ENCODE measurements at regions not wholly inside any gene's neighbourhood (a gene's known extent, or its start where the extent isn't known, plus 50 kb on each side); places are given as distances from the start of the nearest gene placed in this dataset.

DNA sequence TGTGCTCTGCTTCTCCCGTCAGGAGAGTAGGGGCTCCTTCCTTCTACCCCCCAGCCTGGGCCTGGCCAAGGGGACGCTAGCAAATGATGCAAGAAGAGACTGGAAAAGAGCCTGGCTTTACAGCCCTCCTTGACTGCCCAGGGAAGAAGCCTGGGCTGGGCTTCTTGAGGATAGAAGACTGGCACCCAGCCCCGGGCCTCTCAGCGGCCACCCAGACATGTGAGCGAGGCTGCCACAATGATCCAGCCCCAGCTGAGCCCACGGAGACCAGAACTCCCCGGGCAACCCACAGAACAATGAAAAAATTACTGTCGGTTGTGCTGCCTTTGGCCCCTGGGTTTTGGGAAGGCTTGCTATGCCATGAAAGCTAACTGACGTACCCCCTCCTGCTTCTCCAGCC, 100.6 kb upstream of the PRR20G start:
- no peaks in the 10 kb centered on the region for H3K4me1 Mint-ChIP-seq (ENCODE audit: low read depth)
- no peak overlapping the region for H3K4me3 Mint-ChIP-seq (ENCODE audit: low read depth)
- no peak overlapping the region for H3K27ac Mint-ChIP-seq
- no peaks in the 10 kb centered on the region for H3K27me3 Mint-ChIP-seq (ENCODE audit: low read depth)
- H3K9me3 Mint-ChIP-seq: no peaks in the 10 kb centered on the region
- intact Hi-C loops (cut with micrococcal nuclease): no loop called here
- no peaks in the 10 kb centered on the region for H3K36me3 Mint-ChIP-seq (ENCODE audit: low read depth)
- DNase-seq (ENCODE audit: low spot score): no peak

DNA sequence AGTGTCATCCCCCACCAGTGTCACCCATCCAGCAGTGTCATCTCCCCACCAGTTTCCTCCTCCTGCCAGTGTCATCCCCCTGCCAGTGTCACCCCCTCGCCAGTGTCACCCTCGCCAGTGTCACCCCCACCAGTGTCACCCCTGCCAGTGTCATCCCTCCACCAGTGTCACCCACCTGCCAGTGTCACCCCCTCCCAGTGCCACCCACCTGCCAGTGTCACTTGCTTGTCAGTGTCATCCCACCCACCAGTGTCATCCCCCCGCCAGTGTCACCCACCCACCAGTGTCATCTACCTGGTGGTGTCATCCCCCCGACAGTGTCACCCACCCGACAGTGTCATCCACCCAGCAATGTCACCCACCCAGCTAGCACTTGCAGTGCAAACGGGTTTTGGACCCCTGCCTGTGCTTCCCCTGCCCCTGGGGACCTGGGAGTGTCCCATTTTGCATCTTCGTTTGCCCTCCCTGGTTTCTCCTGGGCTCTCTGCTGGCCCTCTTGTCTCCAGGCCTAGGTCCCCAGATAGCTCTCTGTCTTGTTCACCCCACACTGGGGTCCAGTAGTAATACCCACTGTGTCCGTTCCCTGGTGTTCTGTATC, 99.8 kb upstream of the PRR20G start:
- intact Hi-C loops (cut with micrococcal nuclease): no loop called here
- Mint-ChIP-seq H3K4me1 (ENCODE audit: low read depth) (no peaks in the 10 kb centered on the region), H3K27me3 (ENCODE audit: low read depth) (no peaks in the 10 kb centered on the region), H3K27ac (no peak overlapping the region), H3K9me3 (no peaks in the 10 kb centered on the region), H3K36me3 (ENCODE audit: low read depth) (no peaks in the 10 kb centered on the region), H3K4me3 (ENCODE audit: low read depth) (no peak overlapping the region)
- no peak for DNase-seq (ENCODE audit: low spot score)

DNA sequence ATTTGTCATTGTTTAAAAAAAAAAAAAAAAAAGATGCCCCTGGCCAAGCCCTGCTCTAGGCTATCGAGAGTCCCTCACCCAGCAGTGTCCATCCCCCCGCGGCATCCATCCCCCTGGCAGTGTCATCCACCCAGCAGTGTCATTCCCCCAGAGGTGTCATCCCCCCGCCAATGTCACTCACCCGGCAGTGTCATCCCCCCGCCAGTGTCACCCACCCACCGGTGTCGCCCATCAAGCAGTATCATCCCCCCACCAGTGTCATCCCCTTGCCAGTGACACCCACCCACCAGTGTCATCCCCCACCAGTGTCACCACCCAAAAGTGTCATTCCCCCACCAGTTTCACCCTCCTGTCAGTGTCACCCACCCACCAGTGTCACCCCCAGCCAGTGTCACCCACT, 99.3 kb upstream of the PRR20G start:
- H3K36me3 Mint-ChIP-seq (ENCODE audit: low read depth): no peaks in the 10 kb centered on the region
- no peak for DNase-seq (ENCODE audit: low spot score)
- H3K27ac Mint-ChIP-seq: no peak overlapping the region
- H3K4me3 Mint-ChIP-seq (ENCODE audit: low read depth): no peak overlapping the region
- intact Hi-C loops (cut with micrococcal nuclease): no loop called here
- no peaks in the 10 kb centered on the region for H3K4me1 Mint-ChIP-seq (ENCODE audit: low read depth)
- H3K27me3 Mint-ChIP-seq (ENCODE audit: low read depth): no peaks in the 10 kb centered on the region
- H3K9me3 Mint-ChIP-seq: no peaks in the 10 kb centered on the region

DNA sequence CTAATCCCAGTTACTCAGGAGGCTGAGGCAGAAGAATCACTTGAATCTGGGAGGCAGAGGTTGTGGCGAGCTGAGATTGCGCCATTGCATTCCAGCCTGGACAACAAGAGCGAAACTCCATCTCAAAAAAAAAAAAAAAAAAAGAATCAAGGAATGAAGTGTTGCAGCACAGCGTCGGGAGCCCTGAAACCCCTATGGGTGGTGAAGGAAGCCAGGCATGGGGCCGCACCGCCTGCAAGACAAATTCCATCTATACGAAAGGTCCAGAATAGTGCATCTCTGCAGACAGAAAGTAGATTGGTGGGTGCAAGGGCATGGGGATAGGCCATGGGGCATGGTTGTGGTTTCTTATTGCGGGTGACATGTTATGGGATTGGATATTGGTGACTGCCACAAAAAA, 98.6 kb upstream of the PRR20G start:
- no peak for DNase-seq (ENCODE audit: low spot score)
- Mint-ChIP-seq H3K27ac (no peak overlapping the region), H3K4me1 (ENCODE audit: low read depth) (no peaks in the 10 kb centered on the region), H3K4me3 (ENCODE audit: low read depth) (no peak overlapping the region), H3K36me3 (ENCODE audit: low read depth) (no peaks in the 10 kb centered on the region), H3K27me3 (ENCODE audit: low read depth) (no peaks in the 10 kb centered on the region), H3K9me3 (no peaks in the 10 kb centered on the region)
- intact Hi-C loops (cut with micrococcal nuclease): no loop called here

DNA sequence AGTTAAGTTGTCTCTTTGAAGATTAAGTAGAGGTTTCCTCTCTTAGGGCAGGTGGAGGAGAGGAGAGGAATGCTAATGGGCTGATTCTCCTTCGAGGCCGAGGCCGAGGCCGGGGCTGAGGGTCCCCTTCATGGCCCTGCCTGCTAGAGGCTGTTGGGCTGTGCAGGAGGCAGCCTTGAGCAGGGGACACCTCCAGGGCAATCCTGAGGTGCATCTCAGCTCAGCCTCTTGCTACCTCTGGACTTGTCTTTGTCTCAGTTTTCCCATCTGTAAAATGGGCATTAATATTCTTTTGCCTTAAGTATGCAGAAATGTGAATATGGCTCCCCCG, 97.7 kb upstream of the PRR20G start:
- Mint-ChIP-seq H3K4me1 (ENCODE audit: low read depth) (no peaks in the 10 kb centered on the region), H3K36me3 (ENCODE audit: low read depth) (no peaks in the 10 kb centered on the region), H3K9me3 (no peaks in the 10 kb centered on the region), H3K27ac (no peak overlapping the region), H3K4me3 (ENCODE audit: low read depth) (no peak overlapping the region), H3K27me3 (ENCODE audit: low read depth) (no peaks in the 10 kb centered on the region)
- intact Hi-C loops (cut with micrococcal nuclease): no loop called here
- no peak for DNase-seq (ENCODE audit: low spot score)

DNA sequence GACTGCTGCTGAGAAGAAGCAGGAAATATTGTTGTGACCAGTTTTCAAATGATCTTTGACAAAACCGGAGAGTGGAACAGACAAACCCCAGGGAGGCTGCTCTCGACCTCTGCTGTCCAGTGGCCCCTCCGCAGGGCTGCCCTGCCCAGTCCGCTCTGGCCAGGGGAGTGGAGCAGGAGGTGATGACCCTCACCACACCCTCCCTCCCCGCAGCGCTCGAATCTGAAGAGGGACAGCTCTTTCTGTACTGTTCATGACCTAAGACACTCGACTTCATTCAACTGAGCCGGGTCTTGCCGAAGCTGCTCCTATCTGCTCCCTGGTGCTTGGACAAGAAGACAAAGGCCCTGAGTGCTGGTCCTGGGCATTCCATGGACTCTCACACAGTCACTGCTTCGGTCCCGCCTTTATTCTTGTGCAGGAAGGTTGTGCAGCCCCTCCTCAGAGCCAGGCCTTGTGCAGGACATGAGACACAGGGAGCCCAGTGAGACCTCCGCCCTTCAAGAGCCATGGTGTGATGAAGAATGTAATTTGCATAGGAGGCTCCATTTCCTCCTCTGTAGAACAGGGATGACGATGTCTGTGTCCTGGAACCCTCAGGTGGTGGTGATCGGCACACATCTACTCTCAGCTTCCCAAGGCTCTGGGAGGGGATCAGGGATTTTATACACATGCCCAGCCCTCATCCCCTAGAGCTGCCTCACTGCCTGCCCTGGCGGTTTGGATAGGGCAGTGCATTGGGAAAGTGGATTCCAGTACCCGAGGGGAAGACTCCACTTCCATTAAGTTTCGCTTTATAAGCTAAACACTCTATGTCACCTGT, 97.1 kb upstream of the PRR20G start:
- intact Hi-C loops (cut with micrococcal nuclease): no loop called here
- no peaks in the 10 kb centered on the region for H3K27me3 Mint-ChIP-seq (ENCODE audit: low read depth)
- no peak overlapping the region for H3K4me3 Mint-ChIP-seq (ENCODE audit: low read depth)
- no peaks in the 10 kb centered on the region for H3K4me1 Mint-ChIP-seq (ENCODE audit: low read depth)
- DNase-seq (ENCODE audit: low spot score): no peak
- no peaks in the 10 kb centered on the region for H3K9me3 Mint-ChIP-seq
- no peaks in the 10 kb centered on the region for H3K36me3 Mint-ChIP-seq (ENCODE audit: low read depth)
- H3K27ac Mint-ChIP-seq: no peak overlapping the region

DNA sequence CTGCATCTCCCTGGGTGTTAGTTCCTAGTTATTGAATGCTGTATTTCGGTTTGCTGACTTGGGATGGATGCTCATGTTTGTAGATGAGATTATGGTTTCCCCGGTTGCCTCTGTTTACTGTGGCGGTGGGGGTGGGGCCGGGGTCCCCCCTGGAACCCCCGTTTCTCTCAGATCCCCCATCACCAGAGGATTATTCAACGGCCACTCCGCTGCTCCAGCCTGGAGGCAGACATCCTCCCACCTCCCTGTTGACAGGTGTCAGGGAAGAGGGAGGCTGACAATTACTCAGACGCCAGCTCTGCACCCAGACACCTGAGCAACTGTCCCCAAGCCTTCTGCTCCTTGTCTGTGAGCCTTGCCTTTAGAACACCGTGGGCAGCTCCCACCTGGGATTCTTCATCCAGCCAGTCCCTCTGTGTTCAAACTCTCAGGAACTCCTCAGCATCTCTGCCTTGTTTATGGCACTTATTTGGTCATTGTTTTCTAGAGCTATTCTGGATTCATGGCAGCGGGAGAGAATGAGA, 95.9 kb upstream of the PRR20G start:
- DNase-seq (ENCODE audit: low spot score): no peak

DNA sequence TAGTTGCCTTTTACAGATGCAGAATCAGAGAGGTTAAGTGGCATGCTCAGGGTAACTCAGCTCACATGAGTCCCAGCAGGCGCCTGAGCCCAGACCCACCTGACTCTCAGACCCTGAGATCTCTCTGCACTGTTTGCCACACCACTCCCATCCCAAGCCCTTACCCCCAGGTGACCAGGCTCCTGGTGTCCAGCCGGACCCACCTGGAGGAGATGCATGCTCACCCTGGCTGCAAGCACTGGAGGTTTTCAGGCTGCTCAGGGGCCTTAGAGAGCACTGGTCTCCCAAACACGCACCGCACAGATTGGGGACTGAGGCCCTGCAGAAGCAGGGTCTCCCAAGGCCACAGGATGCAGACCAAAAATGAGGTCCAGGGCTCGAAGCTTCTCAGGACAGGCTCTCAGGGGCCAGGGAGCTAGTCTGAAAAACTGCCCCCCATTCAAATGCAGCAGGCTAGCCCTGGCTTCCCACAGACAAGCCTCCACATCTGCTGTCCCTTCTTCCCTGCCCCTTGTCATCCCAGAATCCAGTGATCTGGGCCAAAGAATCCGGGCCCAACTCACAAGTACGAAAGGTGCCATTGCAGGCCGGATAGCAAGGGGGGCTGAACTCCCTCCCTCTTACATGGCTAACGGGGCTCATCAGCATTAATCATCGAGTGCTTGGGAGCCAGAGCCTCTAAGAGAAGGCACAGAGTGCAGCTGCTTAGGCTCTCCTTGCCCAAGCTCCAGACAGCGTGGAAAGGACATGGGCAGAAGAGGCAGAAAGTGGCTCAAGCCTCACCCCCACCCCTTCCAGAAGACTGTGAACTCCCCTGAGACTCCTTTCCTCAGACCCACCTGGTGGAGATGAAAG, 90.2 kb upstream of the PRR20G start:
- intact Hi-C loops (cut with micrococcal nuclease): loop anchor here (10.0 kb wide), 1 partner anchor 167 kb away; no protein-coding TSS in a partner anchor
- H3K27ac Mint-ChIP-seq: no peak overlapping the region
- H3K9me3 Mint-ChIP-seq: no peaks in the 10 kb centered on the region
- no peak for DNase-seq (ENCODE audit: low spot score)
- no peaks in the 10 kb centered on the region for H3K4me1 Mint-ChIP-seq (ENCODE audit: low read depth)
- no peaks in the 10 kb centered on the region for H3K27me3 Mint-ChIP-seq (ENCODE audit: low read depth)
- H3K36me3 Mint-ChIP-seq (ENCODE audit: low read depth): no peaks in the 10 kb centered on the region
- no peak overlapping the region for H3K4me3 Mint-ChIP-seq (ENCODE audit: low read depth)

More for the DNA sequence above, 95.9 kb upstream of the PRR20G start:
- no peaks in the 10 kb centered on the region for H3K27me3 Mint-ChIP-seq (ENCODE audit: low read depth)
- no peak overlapping the region for H3K27ac Mint-ChIP-seq
- no peaks in the 10 kb centered on the region for H3K9me3 Mint-ChIP-seq
- intact Hi-C loops (cut with micrococcal nuclease): no loop called here
- H3K4me1 Mint-ChIP-seq (ENCODE audit: low read depth): no peaks in the 10 kb centered on the region
- H3K36me3 Mint-ChIP-seq (ENCODE audit: low read depth): no peaks in the 10 kb centered on the region
- H3K4me3 Mint-ChIP-seq (ENCODE audit: low read depth): no peak overlapping the region

DNA sequence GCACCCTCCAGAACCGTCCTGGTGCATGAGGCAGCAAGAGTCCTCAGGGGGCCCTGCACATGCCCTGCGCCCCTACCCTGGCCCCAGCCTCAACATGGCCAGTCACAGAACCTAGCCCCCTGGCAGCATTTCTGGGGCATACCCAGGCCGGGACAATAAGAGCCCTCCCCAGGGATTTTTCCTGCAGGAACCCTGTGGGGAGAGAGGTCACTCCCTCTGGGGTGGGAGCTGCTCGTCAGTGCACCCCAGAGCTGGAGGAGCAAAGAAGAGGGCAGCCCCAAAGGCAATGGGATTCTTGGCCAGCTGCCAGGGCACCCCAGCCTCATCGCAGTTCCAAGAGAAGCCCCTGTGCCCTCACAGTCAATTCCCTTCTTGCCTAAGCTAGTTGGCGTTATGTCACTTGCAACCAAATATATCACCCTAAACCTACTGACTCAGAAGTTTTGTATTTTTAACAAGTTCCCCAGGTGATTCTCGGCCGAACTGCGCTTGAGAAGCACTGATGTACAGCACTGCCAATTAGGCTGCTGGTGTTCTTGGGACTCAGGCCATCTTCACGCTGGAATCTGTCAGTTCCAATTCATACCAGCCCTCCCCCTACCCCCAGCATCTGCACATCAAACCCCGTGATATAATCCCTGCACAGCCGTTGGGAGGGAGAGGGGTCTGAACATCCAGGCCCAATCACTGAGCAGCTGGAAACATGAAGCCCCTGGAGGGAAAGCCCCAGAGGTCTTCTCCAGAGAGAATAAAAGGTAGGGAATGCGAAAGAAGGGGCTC, 87.5 kb upstream of the PRR20G start:
- no peak overlapping the region for H3K27ac Mint-ChIP-seq
- no peaks in the 10 kb centered on the region for H3K27me3 Mint-ChIP-seq (ENCODE audit: low read depth)
- DNase-seq (ENCODE audit: low spot score): no peak
- intact Hi-C loops (cut with micrococcal nuclease): loop anchor here (10.0 kb wide), 1 partner anchor 169 kb away; no protein-coding TSS in a partner anchor
- H3K4me3 Mint-ChIP-seq (ENCODE audit: low read depth): no peak overlapping the region
- no peaks in the 10 kb centered on the region for H3K36me3 Mint-ChIP-seq (ENCODE audit: low read depth)
- H3K4me1 Mint-ChIP-seq (ENCODE audit: low read depth): no peaks in the 10 kb centered on the region
- H3K9me3 Mint-ChIP-seq: no peaks in the 10 kb centered on the region

DNA sequence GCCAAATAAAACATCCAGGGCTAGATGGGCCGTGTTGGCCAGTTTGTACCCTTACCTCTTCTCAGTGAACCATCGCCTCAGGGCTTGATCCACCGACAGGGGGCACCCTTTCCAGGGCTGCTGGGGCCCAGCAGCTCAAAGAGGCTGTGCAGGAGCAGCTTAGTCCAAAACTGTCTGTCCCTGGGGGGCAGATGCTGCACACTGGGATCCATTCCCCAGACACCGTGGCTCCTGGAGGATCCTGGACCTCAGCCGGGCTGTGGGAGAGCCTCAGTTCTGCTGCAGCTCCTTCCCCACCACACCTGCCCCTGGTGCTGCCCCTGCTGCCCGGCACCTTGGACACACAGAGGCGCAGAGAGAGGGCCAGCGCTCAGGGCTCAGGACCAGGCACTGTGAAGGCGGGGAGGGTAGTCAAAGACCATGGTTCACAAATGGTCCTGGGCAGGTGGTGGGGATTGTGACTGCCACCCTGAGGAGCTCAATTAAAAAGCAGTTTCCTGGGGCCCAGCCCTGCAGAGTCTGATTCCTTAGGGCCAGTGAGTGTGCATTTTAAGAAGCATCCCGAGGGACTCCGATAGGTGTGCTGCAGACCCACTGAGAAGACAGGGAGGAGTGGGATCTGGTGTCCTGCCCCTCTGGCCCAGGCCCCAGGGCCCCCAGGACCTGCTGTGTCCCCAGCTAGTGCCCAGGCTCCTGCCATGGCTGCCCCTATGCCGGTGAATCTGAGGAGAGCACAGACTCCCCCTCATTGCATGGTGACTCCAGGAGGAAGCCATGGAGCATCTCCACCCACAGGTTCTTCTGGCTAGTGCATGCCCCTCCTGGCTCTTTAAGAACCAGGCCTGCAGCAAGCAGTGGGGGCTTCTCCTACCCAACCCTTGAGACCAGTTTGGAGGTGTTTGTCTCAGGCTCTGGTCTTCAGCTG, 86.5 kb upstream of the PRR20G start:
- no peaks in the 10 kb centered on the region for H3K4me1 Mint-ChIP-seq (ENCODE audit: low read depth)
- DNase-seq (ENCODE audit: low spot score): no peak
- no peaks in the 10 kb centered on the region for H3K9me3 Mint-ChIP-seq
- intact Hi-C loops (cut with micrococcal nuclease): loop anchor here (10.0 kb wide), 1 partner anchor 170 kb away; no protein-coding TSS in a partner anchor
- H3K27ac Mint-ChIP-seq: no peak overlapping the region
- H3K27me3 Mint-ChIP-seq (ENCODE audit: low read depth): no peaks in the 10 kb centered on the region
- no peak overlapping the region for H3K4me3 Mint-ChIP-seq (ENCODE audit: low read depth)
- no peaks in the 10 kb centered on the region for H3K36me3 Mint-ChIP-seq (ENCODE audit: low read depth)

DNA sequence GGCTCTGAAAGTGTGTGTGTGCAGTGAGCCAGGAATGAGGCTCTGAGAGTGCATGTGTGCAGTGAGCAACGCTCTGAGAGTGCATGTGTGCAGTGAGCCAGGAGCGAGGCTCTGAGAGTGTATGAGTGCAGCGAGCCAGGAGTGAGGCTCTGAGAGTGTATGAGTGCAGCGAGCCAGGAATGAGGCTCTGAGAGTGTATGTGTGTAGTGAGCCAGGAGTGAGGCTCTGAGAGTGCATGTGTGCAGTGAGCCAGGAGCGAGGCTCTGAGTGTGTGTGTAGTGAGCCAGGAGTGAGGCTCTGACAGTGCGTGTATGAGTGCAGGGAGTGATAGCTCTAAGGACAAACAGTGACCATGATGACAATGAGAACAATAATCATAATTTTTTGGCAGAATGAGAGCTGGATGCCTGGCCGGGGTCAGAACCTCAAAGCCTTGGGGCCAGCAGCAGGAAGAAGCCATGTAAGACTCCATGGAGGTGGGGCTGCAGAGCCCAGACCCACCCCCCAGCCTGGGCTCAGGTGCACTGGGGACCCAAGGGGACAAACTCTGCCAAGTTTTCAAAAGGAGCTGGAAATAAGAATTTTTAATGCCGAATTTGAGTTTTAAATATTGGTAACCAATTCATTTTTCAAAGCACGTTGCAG, 85.7 kb upstream of the PRR20G start:
- H3K4me3 Mint-ChIP-seq (ENCODE audit: low read depth): no peak overlapping the region
- intact Hi-C loops (cut with micrococcal nuclease): loop anchor here (10.0 kb wide), 1 partner anchor 171 kb away; no protein-coding TSS in a partner anchor
- H3K4me1 Mint-ChIP-seq (ENCODE audit: low read depth): no peaks in the 10 kb centered on the region
- H3K27ac Mint-ChIP-seq: no peak overlapping the region
- DNase-seq (ENCODE audit: low spot score): no peak
- no peaks in the 10 kb centered on the region for H3K27me3 Mint-ChIP-seq (ENCODE audit: low read depth)
- H3K36me3 Mint-ChIP-seq (ENCODE audit: low read depth): no peaks in the 10 kb centered on the region
- H3K9me3 Mint-ChIP-seq: no peaks in the 10 kb centered on the region

Data from activated T-helper 2 cell treated with anti-CD3 and anti-CD28 coated beads, Interferon-gamma antibody, Interleukin-2, Interleukin-4, amounts not matched to agents 10 μg/mL and 5 μg/mL and 100 μg/mL, durations not matched to agents 14 hours and 24 hours and 36 hours (primary cell).